Skin of body (tissue), 1 donor: ENCODE measurements at regions not wholly inside any gene's neighbourhood (a gene's known extent, or its start where the extent isn't known, plus 50 kb on each side); places are given as distances from the start of the nearest gene placed in this dataset.

ENCODE experiments used
- DNase-seq: peaks from one replicate; lab custom pipeline; 2025; lab: John Stamatoyannopoulos, UW

- DNase-seq: no peak
Observed at GRCh38 chr7:33661430-33662160, 243.7 kb upstream of the BMPER start.

GRCh38 chr7:33666531-33666930, 238.8 kb upstream of the BMPER start:
- DNase-seq: no peak

- DNase-seq: no peak
Observed at GRCh38 chr7:33667196-33667595, 238.1 kb upstream of the BMPER start.

- no peak for DNase-seq
Observed at GRCh38 chr7:33669251-33669670, 236.1 kb upstream of the BMPER start.

GRCh38 chr7:33671531-33672262, 233.6 kb upstream of the BMPER start:
- peak; percentile 13 for DNase-seq

- no peak for DNase-seq
Observed at GRCh38 chr7:33673029-33673700, 232.2 kb upstream of the BMPER start.

GRCh38 chr7:33674804-33675411, 230.4 kb upstream of the BMPER start:
- no peak for DNase-seq

GRCh38 chr7:33677556-33677955, 227.8 kb upstream of the BMPER start:
- DNase-seq: no peak

GRCh38 chr7:33678569-33679335, 226.6 kb upstream of the BMPER start:
- no peak for DNase-seq

- no peak for DNase-seq
Observed at GRCh38 chr7:33680682-33681081, 224.7 kb upstream of the BMPER start.

GRCh38 chr7:33685503-33685902, 219.8 kb upstream of the BMPER start:
- no peak for DNase-seq

GRCh38 chr7:33685981-33686683, 219.2 kb upstream of the BMPER start:
- DNase-seq: no peak

- DNase-seq: no peak
Observed at GRCh38 chr7:33687625-33688024, 217.7 kb upstream of the BMPER start.

- no peak for DNase-seq
Observed at GRCh38 chr7:33691180-33691579, 214.2 kb upstream of the BMPER start.

- DNase-seq: peak; percentile 31
Observed at GRCh38 chr7:33692956-33693355, 212.4 kb upstream of the BMPER start.

- no peak for DNase-seq
Observed at GRCh38 chr7:33694006-33694405, 211.3 kb upstream of the BMPER start.

GRCh38 chr7:33697616-33698015, 207.7 kb upstream of the BMPER start:
- no peak for DNase-seq

- no peak for DNase-seq
Observed at GRCh38 chr7:33698041-33698440, 207.3 kb upstream of the BMPER start.

GRCh38 chr7:33698692-33699128, 206.6 kb upstream of the BMPER start:
- DNase-seq: no peak
